Loucy (cell line): ENCODE measurements at regions not wholly inside any gene's neighbourhood (a gene's known extent, or its start where the extent isn't known, plus 50 kb on each side); places are given as distances from the start of the nearest gene placed in this dataset.

Experiments
- H2AFZ ChIP-seq: fragments of 200-600 bp; sonication (generic); 2 replicates; pipeline ENCODE4 v1.6.0; 2016; ENCODE audit warnings: antibody characterized with exemption, mild to moderate bottlenecking, low read length, moderate library complexity
- H3F3A ChIP-seq: fragments of 200-600 bp; 2 replicates; pipeline ENCODE4 v1.6.0; 2016; ENCODE audit warnings: antibody characterized with exemption, low read depth, mild to moderate bottlenecking
- H3K27me3 ChIP-seq: fragments of 200-600 bp; sonication (generic); 2 replicates; pipeline ENCODE4 v1.6.1; 2014; ENCODE audit warnings: low read length, mild to moderate bottlenecking; ENCODE audit not compliant: insufficient read depth, poor library complexity, severe bottlenecking
- H3K36me3 ChIP-seq: fragments of 200-600 bp; sonication (generic); 2 replicates; pipeline ENCODE4 v1.6.1; 2016; ENCODE audit warnings: low read length; ENCODE audit not compliant: insufficient read depth
- H3K4me1 ChIP-seq: fragments of 200-600 bp; sonication (generic); 2 replicates; pipeline ENCODE4 v1.5.1; 2014; ENCODE audit warnings: low read length, mild to moderate bottlenecking; ENCODE audit not compliant: insufficient read depth, poor library complexity, severe bottlenecking
- H3K4me2 ChIP-seq: fragments of 200-600 bp; sonication (generic); 2 replicates; pipeline ENCODE4 v1.6.0; 2014; ENCODE audit warnings: antibody characterized with exemption, low read length, low read depth, mild to moderate bottlenecking; ENCODE audit not compliant: poor library complexity, severe bottlenecking
- H3K4me3 ChIP-seq: fragments of 200-600 bp; sonication (generic); 2 replicates; pipeline ENCODE4 v1.5.1; 2014; ENCODE audit warnings: low read length, mild to moderate bottlenecking, mixed read lengths; ENCODE audit not compliant: poor library complexity, severe bottlenecking
- H3K79me2 ChIP-seq: fragments of 200-600 bp; sonication (generic); 2 replicates; pipeline ENCODE4 v1.6.1; 2014; ENCODE audit warnings: low read length; ENCODE audit not compliant: insufficient read depth
- H3K9ac ChIP-seq: fragments of 200-600 bp; sonication (generic); 2 replicates; pipeline ENCODE4 v1.6.0; 2014; ENCODE audit warnings: mild to moderate bottlenecking, low read depth, low read length, moderate library complexity; ENCODE audit not compliant: poor library complexity, severe bottlenecking
- H3K9me2 ChIP-seq: fragments of 200-600 bp; sonication (generic); replicated peaks from 2 replicates; pipeline ENCODE4 v1.6.1; 2016; ENCODE audit warnings: low read depth, low read length, mixed read lengths
- H3K9me3 ChIP-seq: fragments of 200-600 bp; sonication (generic); 2 replicates; pipeline ENCODE4 v1.6.1; 2014; ENCODE audit warnings: mild to moderate bottlenecking, antibody characterized with exemption, low read length, low read depth; ENCODE audit not compliant: insufficient read depth
- H4K20me1 ChIP-seq: fragments of 200-600 bp; sonication (generic); 2 replicates; pipeline ENCODE4 v1.6.0; 2014; ENCODE audit warnings: antibody characterized with exemption, low read length, mild to moderate bottlenecking; ENCODE audit not compliant: insufficient read depth, poor library complexity, severe bottlenecking
- CTCF ChIP-seq: fragments of 200-600 bp; sonication (generic); conservative IDR thresholded peaks from 2 replicates; pipeline ENCODE4 v1.5.1; 2014; ENCODE audit warnings: mild to moderate bottlenecking, antibody characterized with exemption, low read length
- EZH2phosphoT487 ChIP-seq: fragments of 200-600 bp; IDR thresholded peaks from 2 replicates; pipeline ENCODE4 v1.6.1; 2018; ENCODE audit warnings: antibody characterized with exemption, mild to moderate bottlenecking, moderate library complexity, borderline replicate concordance

- Histone ChIP-seq H3F3A (no peaks in the 10 kb centered on the region), H3K9me2 (no peaks in the 10 kb centered on the region), H3K4me3 (no peak overlapping the region), H2AFZ (no peak overlapping the region), H3K9me3 (no peaks in the 10 kb centered on the region), H3K27me3 (no peaks in the 10 kb centered on the region), H3K79me2 (no peaks in the 10 kb centered on the region), H4K20me1 (no peaks in the 10 kb centered on the region), H3K36me3 (no peaks in the 10 kb centered on the region), H3K4me2 (no peak overlapping the region), H3K9ac (no peak overlapping the region), H3K4me1 (no peaks in the 10 kb centered on the region)
- TF ChIP-seq EZH2phosphoT487 (no peak), CTCF (no peak)
Observed at GRCh38 chr17:69958063-69958462, 117.0 kb upstream of the KCNJ16 start.

- Histone ChIP-seq H3K36me3 (no peaks in the 10 kb centered on the region), H3F3A (no peaks in the 10 kb centered on the region), H3K9ac (no peak overlapping the region), H3K4me3 (no peak overlapping the region), H3K4me2 (no peak overlapping the region), H3K9me3 (no peaks in the 10 kb centered on the region), H3K27me3 (no peaks in the 10 kb centered on the region), H3K79me2 (no peaks in the 10 kb centered on the region), H3K9me2 (no peaks in the 10 kb centered on the region), H3K4me1 (no peaks in the 10 kb centered on the region), H2AFZ (no peak overlapping the region), H4K20me1 (no peaks in the 10 kb centered on the region)
- TF ChIP-seq EZH2phosphoT487, result no peak
- no peak for TF ChIP-seq CTCF
Observed at GRCh38 chr17:69959283-69959682, 115.7 kb upstream of the KCNJ16 start.

- Histone ChIP-seq H3K9ac (no peak overlapping the region), H2AFZ (no peak overlapping the region), H3K4me3 (no peak overlapping the region), H3K79me2 (no peaks in the 10 kb centered on the region), H3K4me1 (no peaks in the 10 kb centered on the region), H3K27me3 (no peaks in the 10 kb centered on the region), H4K20me1 (no peaks in the 10 kb centered on the region), H3K4me2 (no peak overlapping the region), H3K9me2 (no peaks in the 10 kb centered on the region), H3K36me3 (no peaks in the 10 kb centered on the region), H3K9me3 (no peaks in the 10 kb centered on the region), H3F3A (no peaks in the 10 kb centered on the region)
- TF ChIP-seq CTCF (no peak), EZH2phosphoT487 (no peak)
Observed at GRCh38 chr17:69960755-69961154, 114.3 kb upstream of the KCNJ16 start.
